ENCODE measurements at regions not wholly inside any gene's neighbourhood (a gene's known extent, or its start where the extent isn't known, plus 50 kb on each side); places are given as distances from the start of the nearest gene placed in this dataset.

GRCh38 chr14:29454026-29454693 is 473.5 kb downstream of the PRKD1 start:
- H3K27me3 ChIP-seq (ENCODE audit: control insufficient read depth, insufficient read depth, low read length), result no peaks in the 10 kb centered on the region
- no peak for DNase-seq
- no peaks in the 10 kb centered on the region for H3K27me3 Mint-ChIP-seq

GRCh38 chr14:29458547-29458946 is 469.1 kb downstream of the PRKD1 start:
- Histone ChIP-seq H3K36me3 (ENCODE audit: control insufficient read depth, insufficient read depth, low read length) (no peaks in the 10 kb centered on the region), H3K27ac (ENCODE audit: insufficient read depth, low read length, poor library complexity, severe bottlenecking) (no peak overlapping the region), H3K27me3 (ENCODE audit: control insufficient read depth, insufficient read depth, low read length) (no peaks in the 10 kb centered on the region), H3K4me3 (ENCODE audit: low read depth, low read length) (no peak overlapping the region), H3K9me3 (ENCODE audit: control insufficient read depth in 2 of 2, low read length in 2 of 2) (peaks cover 0 to 5% of the 10 kb centered on the region in 2 experiments), H3K4me1 (ENCODE audit: control insufficient read depth, insufficient read depth, low read length, poor library complexity, severe bottlenecking) (no peaks in the 10 kb centered on the region)
- Mint-ChIP-seq H3K9me3 (peaks cover 0 to 14% (median 2%) of the 10 kb centered on the region in 7 donors), H3K4me3 (no peak overlapping the region), H3K36me3 (no peaks in the 10 kb centered on the region), H3K27ac (no peak overlapping the region), H3K27me3 (no peaks in the 10 kb centered on the region), H3K4me1 (no peaks in the 10 kb centered on the region)
- ATAC-seq (ENCODE audit: low read depth in 2 of 2), result no peak
- no peak for DNase-seq

More at GRCh38 chr14:29454026-29454693, 473.5 kb downstream of the PRKD1 start:
- no peaks in the 10 kb centered on the region for H3K36me3 Mint-ChIP-seq
- H3K9me3 ChIP-seq (ENCODE audit: control insufficient read depth in 2 of 2, low read length in 2 of 2), result peaks cover 0 to 5% of the 10 kb centered on the region in 2 experiments
- H3K9me3 Mint-ChIP-seq, result peaks cover 0 to 21% (median 4%) of the 10 kb centered on the region in 7 donors
- no peaks in the 10 kb centered on the region for H3K4me1 Mint-ChIP-seq
- no peaks in the 10 kb centered on the region for H3K4me1 ChIP-seq (ENCODE audit: control insufficient read depth, insufficient read depth, low read length, poor library complexity, severe bottlenecking)
- ATAC-seq (ENCODE audit: low read depth in 2 of 2), result no peak
- H3K27ac ChIP-seq (ENCODE audit: insufficient read depth, low read length, poor library complexity, severe bottlenecking), result no peak overlapping the region
- H3K4me3 ChIP-seq (ENCODE audit: low read depth, low read length), result no peak overlapping the region
- H3K36me3 ChIP-seq (ENCODE audit: control insufficient read depth, insufficient read depth, low read length), result no peaks in the 10 kb centered on the region
- H3K27ac Mint-ChIP-seq, result no peak overlapping the region
- H3K4me3 Mint-ChIP-seq, result no peak overlapping the region

GRCh38 chr14:29459531-29459930 is 468.1 kb downstream of the PRKD1 start:
- Histone ChIP-seq H3K27ac (ENCODE audit: insufficient read depth, low read length, poor library complexity, severe bottlenecking) (no peak overlapping the region), H3K4me3 (ENCODE audit: low read depth, low read length) (no peak overlapping the region), H3K36me3 (ENCODE audit: control insufficient read depth, insufficient read depth, low read length) (no peaks in the 10 kb centered on the region), H3K9me3 (ENCODE audit: control insufficient read depth in 2 of 2, low read length in 2 of 2) (peaks cover 0 to under 1% of the 10 kb centered on the region in 2 experiments), H3K27me3 (ENCODE audit: control insufficient read depth, insufficient read depth, low read length) (no peaks in the 10 kb centered on the region), H3K4me1 (ENCODE audit: control insufficient read depth, insufficient read depth, low read length, poor library complexity, severe bottlenecking) (no peaks in the 10 kb centered on the region)
- no peak overlapping the region for H3K4me3 Mint-ChIP-seq
- H3K27ac Mint-ChIP-seq, result no peak overlapping the region
- no peaks in the 10 kb centered on the region for H3K27me3 Mint-ChIP-seq
- H3K4me1 Mint-ChIP-seq, result no peaks in the 10 kb centered on the region
- no peaks in the 10 kb centered on the region for H3K36me3 Mint-ChIP-seq
- peaks cover 0 to 16% (median 2%) of the 10 kb centered on the region in 7 donors for H3K9me3 Mint-ChIP-seq
- ATAC-seq (ENCODE audit: low read depth in 2 of 2) (no peak), DNase-seq (no peak)

GRCh38 chr14:29459969-29460560 is 467.6 kb downstream of the PRKD1 start:
- Mint-ChIP-seq H3K36me3 (no peaks in the 10 kb centered on the region), H3K4me3 (no peak overlapping the region)
- DNase-seq, result no peak

DNA sequence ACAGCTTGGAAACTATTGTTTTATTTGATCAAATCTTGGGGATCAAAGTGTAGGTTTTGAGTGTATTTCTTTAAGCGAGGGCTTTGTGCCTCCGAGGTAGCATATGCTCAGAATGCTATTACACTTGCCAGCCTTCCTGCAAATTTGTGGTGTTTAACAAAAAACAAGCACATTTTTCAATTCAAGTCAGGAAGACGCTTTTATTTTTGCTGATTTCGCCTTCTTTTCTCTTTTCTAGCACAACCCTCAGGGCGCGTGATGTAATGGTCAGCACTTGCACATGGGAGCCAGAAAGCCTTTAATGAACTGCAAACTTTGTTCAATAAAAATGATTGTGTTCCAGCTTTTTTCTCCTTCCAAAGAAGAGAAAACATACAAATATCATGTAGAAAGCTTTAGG is 466.5 kb downstream of the PRKD1 start:
- no peak for DNase-seq
- H3K27me3 ChIP-seq (ENCODE audit: control insufficient read depth, insufficient read depth, low read length), result no peaks in the 10 kb centered on the region

More at GRCh38 chr14:29459969-29460560, 467.6 kb downstream of the PRKD1 start:
- Histone ChIP-seq H3K4me1 (ENCODE audit: control insufficient read depth, insufficient read depth, low read length, poor library complexity, severe bottlenecking) (no peaks in the 10 kb centered on the region), H3K27ac (ENCODE audit: insufficient read depth, low read length, poor library complexity, severe bottlenecking) (no peak overlapping the region), H3K9me3 (ENCODE audit: control insufficient read depth in 2 of 2, low read length in 2 of 2) (no peaks in the 10 kb centered on the region), H3K4me3 (ENCODE audit: low read depth, low read length) (no peak overlapping the region), H3K27me3 (ENCODE audit: control insufficient read depth, insufficient read depth, low read length) (no peaks in the 10 kb centered on the region), H3K36me3 (ENCODE audit: control insufficient read depth, insufficient read depth, low read length) (no peaks in the 10 kb centered on the region)
- Mint-ChIP-seq H3K27ac (no peak overlapping the region), H3K4me1 (no peaks in the 10 kb centered on the region), H3K27me3 (no peaks in the 10 kb centered on the region), H3K9me3 (peaks cover 0 to 12% (median 2%) of the 10 kb centered on the region in 7 donors)
- ATAC-seq (ENCODE audit: low read depth in 2 of 2), result no peak

DNA sequence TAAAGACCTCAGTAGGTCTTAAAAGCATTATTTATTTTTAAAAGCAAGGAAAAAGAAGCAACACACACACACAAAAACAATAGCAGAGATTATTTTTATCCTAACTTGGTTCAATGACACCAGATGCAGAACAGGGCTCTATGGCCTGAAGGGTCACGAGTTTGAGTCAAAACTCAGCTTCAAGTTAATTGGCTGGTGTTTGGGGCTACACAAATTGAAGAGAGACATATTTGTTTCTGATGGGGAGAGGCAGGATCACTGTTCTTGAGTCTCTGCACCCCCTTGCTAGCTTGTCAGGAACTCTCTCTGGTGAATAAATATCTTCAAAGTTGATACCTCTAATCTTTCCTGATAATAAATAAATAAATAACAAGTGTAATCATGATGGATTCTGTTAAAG is 466.1 kb downstream of the PRKD1 start:
- H3K27me3 Mint-ChIP-seq, result no peaks in the 10 kb centered on the region
- Histone ChIP-seq H3K27ac (ENCODE audit: insufficient read depth, low read length, poor library complexity, severe bottlenecking) (no peak overlapping the region), H3K4me1 (ENCODE audit: control insufficient read depth, insufficient read depth, low read length, poor library complexity, severe bottlenecking) (no peaks in the 10 kb centered on the region), H3K4me3 (ENCODE audit: low read depth, low read length) (no peak overlapping the region), H3K9me3 (ENCODE audit: control insufficient read depth in 2 of 2, low read length in 2 of 2) (no peaks in the 10 kb centered on the region), H3K36me3 (ENCODE audit: control insufficient read depth, insufficient read depth, low read length) (no peaks in the 10 kb centered on the region), H3K27me3 (ENCODE audit: control insufficient read depth, insufficient read depth, low read length) (no peaks in the 10 kb centered on the region)
- DNase-seq (no peak), ATAC-seq (ENCODE audit: low read depth in 2 of 2) (no peak)
- H3K36me3 Mint-ChIP-seq, result no peaks in the 10 kb centered on the region
- no peak overlapping the region for H3K27ac Mint-ChIP-seq
- H3K4me1 Mint-ChIP-seq, result no peaks in the 10 kb centered on the region
- H3K9me3 Mint-ChIP-seq, result peaks cover 0 to 9% (median 2%) of the 10 kb centered on the region in 7 donors
- no peak overlapping the region for H3K4me3 Mint-ChIP-seq

More for the DNA sequence above, 466.5 kb downstream of the PRKD1 start:
- no peaks in the 10 kb centered on the region for H3K4me1 ChIP-seq (ENCODE audit: control insufficient read depth, insufficient read depth, low read length, poor library complexity, severe bottlenecking)
- no peak for ATAC-seq (ENCODE audit: low read depth in 2 of 2)
- no peak overlapping the region for H3K27ac ChIP-seq (ENCODE audit: insufficient read depth, low read length, poor library complexity, severe bottlenecking)
- Mint-ChIP-seq H3K27me3 (no peaks in the 10 kb centered on the region), H3K4me1 (no peaks in the 10 kb centered on the region), H3K9me3 (peaks cover 0 to 10% (median 2%) of the 10 kb centered on the region in 7 donors), H3K27ac (no peak overlapping the region), H3K4me3 (no peak overlapping the region), H3K36me3 (no peaks in the 10 kb centered on the region)
- H3K36me3 ChIP-seq (ENCODE audit: control insufficient read depth, insufficient read depth, low read length), result no peaks in the 10 kb centered on the region
- no peak overlapping the region for H3K4me3 ChIP-seq (ENCODE audit: low read depth, low read length)
- no peaks in the 10 kb centered on the region for H3K9me3 ChIP-seq (ENCODE audit: control insufficient read depth in 2 of 2, low read length in 2 of 2)

GRCh38 chr14:29462321-29462720 is 465.3 kb downstream of the PRKD1 start:
- no peak overlapping the region for H3K4me3 Mint-ChIP-seq

GRCh38 chr14:29462772-29463171 is 464.9 kb downstream of the PRKD1 start:
- no peak overlapping the region for H3K4me3 ChIP-seq (ENCODE audit: low read depth, low read length)
- ATAC-seq (ENCODE audit: low read depth in 2 of 2), result no peak
- no peaks in the 10 kb centered on the region for H3K9me3 ChIP-seq (ENCODE audit: control insufficient read depth in 2 of 2, low read length in 2 of 2)
- no peaks in the 10 kb centered on the region for H3K36me3 Mint-ChIP-seq
- no peak overlapping the region for H3K27ac ChIP-seq (ENCODE audit: insufficient read depth, low read length, poor library complexity, severe bottlenecking)
- H3K4me3 Mint-ChIP-seq, result no peak overlapping the region
- H3K36me3 ChIP-seq (ENCODE audit: control insufficient read depth, insufficient read depth, low read length), result no peaks in the 10 kb centered on the region
- peaks cover 0 to 13% (median 2%) of the 10 kb centered on the region in 7 donors for H3K9me3 Mint-ChIP-seq
- no peaks in the 10 kb centered on the region for H3K27me3 ChIP-seq (ENCODE audit: control insufficient read depth, insufficient read depth, low read length)
- no peak for DNase-seq
- H3K4me1 Mint-ChIP-seq, result no peaks in the 10 kb centered on the region
- H3K27ac Mint-ChIP-seq, result no peak overlapping the region
- no peaks in the 10 kb centered on the region for H3K27me3 Mint-ChIP-seq
- no peaks in the 10 kb centered on the region for H3K4me1 ChIP-seq (ENCODE audit: control insufficient read depth, insufficient read depth, low read length, poor library complexity, severe bottlenecking)

More at GRCh38 chr14:29462321-29462720, 465.3 kb downstream of the PRKD1 start:
- Mint-ChIP-seq H3K27me3 (no peaks in the 10 kb centered on the region), H3K9me3 (peaks cover 0 to 13% (median 2%) of the 10 kb centered on the region in 7 donors), H3K4me1 (no peaks in the 10 kb centered on the region), H3K27ac (no peak overlapping the region), H3K36me3 (no peaks in the 10 kb centered on the region)
- ATAC-seq (ENCODE audit: low read depth in 2 of 2) (no peak), DNase-seq (no peak)
- Histone ChIP-seq H3K27me3 (ENCODE audit: control insufficient read depth, insufficient read depth, low read length) (no peaks in the 10 kb centered on the region), H3K4me1 (ENCODE audit: control insufficient read depth, insufficient read depth, low read length, poor library complexity, severe bottlenecking) (no peaks in the 10 kb centered on the region), H3K4me3 (ENCODE audit: low read depth, low read length) (no peak overlapping the region), H3K36me3 (ENCODE audit: control insufficient read depth, insufficient read depth, low read length) (no peaks in the 10 kb centered on the region), H3K27ac (ENCODE audit: insufficient read depth, low read length, poor library complexity, severe bottlenecking) (no peak overlapping the region), H3K9me3 (ENCODE audit: control insufficient read depth in 2 of 2, low read length in 2 of 2) (no peaks in the 10 kb centered on the region)
